Umbilical cord (tissue), 1 donor: ENCODE measurements at regions not wholly inside any gene's neighbourhood (a gene's known extent, or its start where the extent isn't known, plus 50 kb on each side); places are given as distances from the start of the nearest gene placed in this dataset.
A peak's percentile ranks its signal among the peaks of the same experiment; 100 is the strongest.
"Not testable (repeated sequence)": the region's sequence is repeated elsewhere in the genome, so short reads cannot be mapped to it uniquely, and the experiment has no call there.

Experiments
- DNase-seq: peaks from one replicate; pipeline ENCODE4 v3.0.0-alpha.2; 2015; ENCODE audit warnings: low spot score

DNA sequence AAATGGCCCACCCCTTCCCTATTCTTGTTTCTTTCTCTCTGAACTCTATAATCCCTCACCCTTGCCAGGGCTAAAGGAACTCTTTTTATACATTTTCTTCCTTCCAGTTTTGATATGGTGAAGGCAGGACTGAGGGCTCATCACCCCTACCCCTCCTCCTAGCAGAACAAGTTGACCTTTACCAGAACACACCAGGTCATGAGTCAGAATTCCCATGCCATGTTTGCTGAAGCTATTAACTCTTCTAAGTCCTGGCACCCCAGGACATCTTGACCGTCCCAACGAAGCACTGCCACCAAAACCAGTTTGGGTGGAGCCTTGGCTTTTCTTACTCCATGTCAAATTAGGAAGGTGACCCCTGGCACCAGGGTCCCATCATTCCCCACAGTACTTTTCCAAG is 57.5 kb upstream of the DYNLT3 start:
- DNase-seq: no peak

- peak; percentile 8 for DNase-seq
Measured at GRCh38 chrX:37905436-37906147, 58.2 kb upstream of the DYNLT3 start.

GRCh38 chrX:37906357-37906756 is 59.0 kb upstream of the DYNLT3 start:
- no peak for DNase-seq

- DNase-seq: no peak
Measured at GRCh38 chrX:37910186-37910585, 62.8 kb upstream of the DYNLT3 start.

DNA sequence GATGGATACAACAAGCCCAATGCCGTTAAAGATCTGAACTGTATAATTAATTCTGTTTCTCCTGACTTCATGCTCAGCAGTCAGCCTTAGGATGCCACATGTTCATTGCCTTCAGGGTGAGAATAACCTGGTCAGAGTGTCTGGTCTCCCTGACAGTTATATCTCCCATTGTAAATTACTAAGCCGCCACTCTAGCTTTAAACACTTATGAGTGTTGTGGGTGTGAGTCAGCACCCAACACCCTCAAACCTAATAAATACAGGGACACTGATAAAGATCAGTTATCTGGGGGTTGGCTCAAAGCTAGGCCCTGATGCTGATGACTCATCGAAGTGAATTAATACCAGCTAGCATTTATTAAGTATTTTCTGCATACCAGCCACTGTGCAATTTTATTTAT is 64.9 kb upstream of the DYNLT3 start:
- DNase-seq: peak; percentile 3

GRCh38 chrX:37912777-37913176 is 65.4 kb upstream of the DYNLT3 start:
- no peak for DNase-seq

DNA sequence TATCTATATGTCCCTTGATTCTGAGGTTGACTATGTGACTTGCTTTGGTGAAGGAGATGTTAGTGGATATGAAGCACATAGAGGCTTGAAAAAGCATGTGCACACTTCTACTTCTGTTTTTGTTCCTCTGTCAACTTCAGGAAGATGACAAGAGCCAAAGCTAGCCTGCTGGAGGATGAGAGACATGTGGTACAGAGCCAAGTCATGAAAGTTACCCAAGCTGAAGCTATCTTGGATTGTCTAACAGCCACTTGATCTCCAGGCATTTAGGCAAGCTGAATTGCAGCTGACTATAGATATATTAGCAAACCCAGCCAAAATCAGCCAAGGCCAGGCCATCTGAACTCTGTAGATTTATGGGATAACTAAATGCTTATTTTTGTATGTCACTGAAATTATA is 70.8 kb upstream of the DYNLT3 start:
- DNase-seq: no peak

DNA sequence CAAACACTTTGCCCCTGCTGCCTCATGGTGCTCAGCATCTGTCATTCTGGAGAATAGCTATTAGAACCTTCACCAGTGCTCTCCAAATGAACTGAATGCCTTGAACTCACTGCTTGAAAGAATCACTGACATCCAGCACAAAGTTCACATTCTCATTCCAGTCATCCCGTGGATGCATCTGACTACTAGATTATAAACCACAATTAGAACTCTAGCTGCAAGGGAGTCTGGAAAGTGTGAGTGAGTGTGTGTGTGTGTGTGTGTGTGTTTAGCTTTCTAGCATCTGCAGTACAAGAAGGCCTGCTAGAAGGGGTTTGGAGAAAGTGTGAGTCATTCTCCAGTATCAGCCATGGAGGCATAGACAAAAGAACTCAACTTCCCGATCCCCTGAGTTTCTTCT is 71.3 kb upstream of the DYNLT3 start:
- no peak for DNase-seq

GRCh38 chrX:37921758-37922157 is 74.4 kb upstream of the DYNLT3 start:
- no peak for DNase-seq

- peak; percentile 39 for DNase-seq
Measured at GRCh38 chrX:37922928-37923327, 75.6 kb upstream of the DYNLT3 start.

GRCh38 chrX:37925761-37926160 is 78.4 kb upstream of the DYNLT3 start:
- DNase-seq: not testable (repeated sequence)

GRCh38 chrX:37926700-37927099 is 79.3 kb upstream of the DYNLT3 start:
- DNase-seq: peak; percentile 50

DNA sequence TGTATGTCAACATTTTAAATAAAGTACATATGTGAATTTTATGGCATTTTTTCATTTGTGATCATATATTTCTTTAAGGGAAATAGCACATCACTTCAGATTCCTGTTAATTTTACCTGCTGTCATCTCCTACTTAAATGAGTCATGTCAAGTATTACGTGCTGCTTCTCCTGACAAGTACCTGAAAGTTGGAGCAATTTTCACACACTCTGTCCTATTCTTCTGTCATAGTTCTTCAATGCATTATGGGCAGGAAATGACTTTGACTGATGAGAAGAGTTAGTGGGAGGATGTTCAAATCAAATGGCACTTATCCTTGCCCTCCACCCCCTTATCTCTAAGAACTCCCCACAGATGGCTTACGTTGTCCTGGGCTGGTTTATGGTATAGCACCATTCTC is 64.2 kb upstream of the SYTL5 start:
- no peak for DNase-seq

DNA sequence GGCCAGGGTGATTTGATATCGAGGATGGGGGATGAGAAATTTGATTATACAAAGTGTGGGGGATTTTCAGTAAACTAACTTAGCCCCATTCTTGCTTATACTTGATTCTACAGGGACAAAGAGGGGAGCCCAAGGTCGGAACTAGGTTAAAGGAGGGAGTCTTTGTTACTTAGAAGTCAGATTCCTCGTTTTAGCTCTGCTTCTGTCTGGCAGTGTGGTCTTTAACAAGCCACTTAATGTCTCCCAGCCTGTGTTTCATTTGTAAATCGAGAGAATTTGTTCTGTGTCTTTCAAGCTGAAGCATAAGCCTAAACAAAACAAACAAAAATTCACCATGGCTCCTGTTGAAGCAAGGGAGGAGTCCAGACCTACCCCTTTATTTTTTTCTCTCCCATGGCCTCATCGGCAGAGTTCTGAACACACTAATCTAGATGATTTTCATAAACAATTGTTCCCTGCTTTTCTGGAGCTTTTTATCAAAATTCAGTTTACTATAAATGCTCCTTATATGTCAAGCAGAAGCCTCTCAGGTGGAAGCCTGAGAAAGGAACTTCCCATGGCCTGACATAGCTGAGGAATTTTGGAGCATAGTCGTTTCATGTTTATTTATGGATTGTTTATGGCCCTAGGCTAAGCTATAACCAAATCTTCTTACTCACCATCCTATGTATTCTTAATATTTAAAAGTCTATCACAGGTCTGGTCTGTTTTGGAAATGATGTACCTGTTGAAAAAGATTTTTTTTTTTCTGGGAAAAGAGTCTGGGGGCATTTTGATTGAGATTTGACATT is 62.6 kb upstream of the SYTL5 start:
- DNase-seq: no peak

DNA sequence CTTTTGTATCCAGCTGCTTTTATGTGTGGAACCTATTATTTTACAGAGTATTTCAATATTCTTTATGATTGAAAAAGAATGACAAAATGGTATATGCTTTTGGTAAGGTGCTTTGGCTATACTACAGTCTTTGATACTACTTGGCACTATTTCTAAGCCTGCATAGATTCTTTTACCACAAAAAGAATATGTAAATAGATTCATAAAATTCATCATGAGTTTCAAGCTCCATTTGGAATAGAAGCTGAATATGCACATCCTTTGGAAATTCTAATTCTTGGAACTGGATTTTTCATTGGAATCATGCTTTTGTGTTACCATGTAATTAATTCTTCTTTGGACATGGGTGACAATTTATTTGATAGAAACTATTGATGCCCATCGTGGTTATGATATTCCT is 60.2 kb upstream of the SYTL5 start:
- no peak for DNase-seq

DNA sequence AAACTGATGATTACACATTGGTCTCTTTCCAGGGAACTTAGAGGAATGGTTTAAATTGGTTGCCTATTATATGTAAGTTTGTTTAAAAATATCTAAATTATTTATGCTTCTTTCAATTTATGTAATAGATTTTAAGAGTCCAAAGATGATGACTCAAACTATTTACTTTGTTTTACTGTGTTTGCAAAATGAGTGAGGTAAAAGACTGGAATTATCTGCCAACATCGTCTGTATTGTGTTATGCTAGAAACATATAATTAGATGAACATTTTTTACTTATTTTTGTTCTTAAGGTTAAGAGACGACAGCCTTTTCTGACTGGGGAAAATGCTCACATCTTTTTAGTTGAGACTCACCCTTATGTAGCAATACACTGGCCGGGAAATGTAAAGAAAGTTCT is 51.1 kb upstream of the SYTL5 start:
- DNase-seq: no peak

- no peak for DNase-seq
Measured at GRCh38 chrX:37956223-37956622, 50.1 kb upstream of the SYTL5 start.
